Mucosa of descending colon (tissue), 3 donors: ENCODE measurements at regions not wholly inside any gene's neighbourhood (a gene's known extent, or its start where the extent isn't known, plus 50 kb on each side); places are given as distances from the start of the nearest gene placed in this dataset.

ENCODE experiments used
- ATAC-seq: fragments of 200-7000 bp; cut with Tn5 transposase; one replicate; pipeline ENCODE4 v1.9.1; 2020; ENCODE audit warnings: mild to moderate bottlenecking, moderate library complexity
- DNase-seq, 3 donors: peaks; one replicate each; pipeline ENCODE4 v3.0.0-alpha.2; 2020
- H3K36me3 ChIP-seq: fragments of 200-600 bp; one replicate; pipeline ENCODE4 v1.8.0; 2021; ENCODE audit warnings: low read depth, mild to moderate bottlenecking
- H3K4me1 ChIP-seq: fragments of 200-600 bp; one replicate; pipeline ENCODE4 v1.8.0; 2021; ENCODE audit warnings: low read depth, mild to moderate bottlenecking
- H3K4me3 ChIP-seq: fragments of 200-600 bp; one replicate; pipeline ENCODE4 v1.8.0; 2021; ENCODE audit warnings: mild to moderate bottlenecking
- H3K9me3 ChIP-seq: fragments of 200-600 bp; one replicate; pipeline ENCODE4 v1.8.0; 2021; ENCODE audit warnings: mild to moderate bottlenecking
- CTCF ChIP-seq: fragments of 200-600 bp; IDR thresholded peaks from one replicate; pipeline ENCODE4 v1.8.0; 2022; ENCODE audit warnings: antibody characterized with exemption, mild to moderate bottlenecking
- intact Hi-C, 2 donors: fragments of 100-400 bp; cut with DNase I in 1 of 2; cut with micrococcal nuclease in 1 of 2; formaldehyde crosslinking; loops; one replicate each; pipeline versions ENCODE4 v1.11.0 to v1.11.1; 2022; cut with DNase I, micrococcal nuclease
- donor health status: DM: no; HTN: no; CAD: no; lungs with moderate emphysema.
- donor health status: DM: no; HTN: no; CAD: no.
- donor health status: DM: no; HTN: yes; CAD: no.

DNA sequence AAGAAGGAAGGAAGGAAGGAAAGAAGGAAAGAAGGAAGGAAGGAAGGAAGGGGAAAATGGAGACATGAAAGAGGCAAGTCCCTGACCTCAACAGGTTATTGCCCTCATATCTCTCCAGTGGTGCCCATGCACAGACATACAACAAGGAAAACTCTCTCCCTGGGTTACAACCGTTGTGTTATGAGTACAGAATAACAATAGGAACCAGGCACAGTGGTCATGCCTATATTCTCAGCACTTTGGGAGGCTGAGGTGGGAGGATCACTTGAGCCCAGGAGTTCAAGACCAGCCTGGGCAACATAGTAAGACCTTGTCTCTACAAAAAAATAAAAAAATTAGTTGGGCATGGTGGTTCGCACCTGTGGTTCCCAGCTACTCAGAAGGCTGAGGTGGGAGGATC, 139.4 kb upstream of the HMGA2 start:
- no peak for ATAC-seq
- no peaks in the 10 kb centered on the region for H3K4me1 ChIP-seq
- no peak overlapping the region for H3K4me3 ChIP-seq
- intact Hi-C loops = no loop called here
- H3K36me3 ChIP-seq = no peaks in the 10 kb centered on the region
- no peak for DNase-seq
- no peaks in the 10 kb centered on the region for H3K9me3 ChIP-seq
- TF ChIP-seq CTCF = no peak

DNA sequence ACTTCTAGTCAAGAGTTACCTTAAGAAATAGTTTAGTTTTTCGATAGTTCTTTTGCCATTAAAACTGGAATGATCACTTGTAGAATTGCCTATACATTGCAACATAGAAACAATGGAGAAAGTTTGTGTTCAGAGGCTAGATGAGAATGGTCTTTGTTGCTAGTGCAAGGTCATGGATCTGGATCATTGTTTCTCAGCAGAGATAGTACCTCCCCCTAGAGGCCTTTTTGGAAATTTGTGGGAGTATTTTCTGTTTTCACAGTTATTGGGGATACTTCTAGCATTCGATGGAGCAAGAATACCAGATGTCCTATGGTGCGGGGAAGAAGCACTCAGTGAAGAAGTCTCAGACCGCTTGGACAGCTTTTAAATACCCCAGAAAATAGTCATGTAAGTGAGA, 138.8 kb upstream of the HMGA2 start:
- Histone ChIP-seq H3K4me1 (no peaks in the 10 kb centered on the region), H3K4me3 (no peak overlapping the region), H3K36me3 (no peaks in the 10 kb centered on the region), H3K9me3 (no peaks in the 10 kb centered on the region)
- DNase-seq = no peak
- intact Hi-C loops = no loop called here
- ATAC-seq = no peak
- peak; percentile 30 for TF ChIP-seq CTCF

- no peak for ATAC-seq
- no peaks in the 10 kb centered on the region for H3K4me1 ChIP-seq
- intact Hi-C loops = no loop called here
Observed at GRCh38 chr12:65689508-65689907, 134.8 kb upstream of the HMGA2 start.

DNA sequence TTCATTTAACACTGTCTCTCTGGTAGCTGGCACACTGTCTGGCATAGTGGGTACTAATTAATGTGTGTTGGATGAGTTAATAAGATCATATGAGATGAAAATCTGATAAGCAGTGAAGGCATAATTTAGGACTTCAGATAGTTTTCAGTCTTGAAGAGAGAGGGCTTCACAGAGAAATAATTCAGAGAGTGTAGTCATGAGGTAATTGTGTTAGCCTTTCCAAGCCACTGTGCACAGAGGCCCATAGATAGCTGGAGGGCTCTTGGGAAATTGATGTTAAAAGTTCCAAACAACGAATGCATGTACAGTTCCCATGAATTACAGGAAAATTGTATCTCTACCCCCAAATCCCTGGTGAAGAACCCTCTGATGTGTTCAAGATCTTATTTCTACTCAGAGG, 133.8 kb upstream of the HMGA2 start:
- intact Hi-C loops = no loop called here
- no peak for TF ChIP-seq CTCF
- Histone ChIP-seq H3K4me3 (no peak overlapping the region), H3K4me1 (no peaks in the 10 kb centered on the region), H3K36me3 (no peaks in the 10 kb centered on the region), H3K9me3 (no peaks in the 10 kb centered on the region)
- no peak for ATAC-seq
- DNase-seq = no peak

More at GRCh38 chr12:65689508-65689907, 134.8 kb upstream of the HMGA2 start:
- no peak for TF ChIP-seq CTCF
- no peak for DNase-seq
- Histone ChIP-seq H3K36me3 (no peaks in the 10 kb centered on the region), H3K9me3 (no peaks in the 10 kb centered on the region), H3K4me3 (no peak overlapping the region)

DNA sequence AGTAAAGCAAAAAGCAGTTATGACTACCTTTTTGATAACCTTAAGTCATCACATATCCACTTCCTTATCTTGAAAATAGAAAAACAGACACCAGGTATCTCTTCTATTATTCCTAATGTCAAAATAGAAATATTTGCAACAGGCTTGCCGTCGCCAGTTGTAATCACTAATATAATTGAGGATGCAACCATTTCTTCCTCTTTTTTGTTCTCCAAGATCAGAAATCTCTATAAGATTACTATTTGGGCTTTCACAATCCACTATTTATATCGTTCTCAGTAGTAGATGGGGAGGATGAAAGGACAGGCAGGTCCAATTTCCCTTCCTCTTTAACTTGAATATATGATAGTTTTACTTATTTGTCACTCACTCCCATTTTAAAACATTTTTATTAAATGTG, 130.2 kb upstream of the HMGA2 start:
- ATAC-seq (no peak), DNase-seq (no peak)
- no peaks in the 10 kb centered on the region for H3K9me3 ChIP-seq
- intact Hi-C loops = no loop called here
- no peaks in the 10 kb centered on the region for H3K36me3 ChIP-seq
- no peaks in the 10 kb centered on the region for H3K4me1 ChIP-seq
- no peak for TF ChIP-seq CTCF
- H3K4me3 ChIP-seq = no peak overlapping the region
